MM.1S (cell line): ENCODE measurements at regions not wholly inside any gene's neighbourhood (a gene's known extent, or its start where the extent isn't known, plus 50 kb on each side); places are given as distances from the start of the nearest gene placed in this dataset.

ENCODE experiments used
- DNase-seq: peaks from one replicate; pipeline ENCODE4 v3.0.0-alpha.2; 2015
- H2AFZ ChIP-seq: fragments of 300-600 bp; sonication (generic); 2 replicates; pipeline ENCODE4 v1.6.0; 2016; ENCODE audit warnings: antibody characterized with exemption, low read length
- H3F3A ChIP-seq: fragments of 300-600 bp; sonication (generic); 2 replicates; pipeline ENCODE4 v1.6.1; 2016; ENCODE audit warnings: mild to moderate bottlenecking, antibody characterized with exemption, low read length, moderate library complexity, mixed read lengths; ENCODE audit not compliant: insufficient read depth
- H3K27ac ChIP-seq: fragments of 300-600 bp; sonication (generic); 2 replicates; pipeline ENCODE4 v1.5.1; 2016; ENCODE audit warnings: mild to moderate bottlenecking, low read length
- H3K27me3 ChIP-seq: fragments of 300-600 bp; sonication (generic); replicated peaks from 2 replicates; pipeline ENCODE4 v1.6.0; 2016; ENCODE audit warnings: low read length; ENCODE audit not compliant: insufficient read depth
- H3K36me3 ChIP-seq: fragments of 300-600 bp; sonication (generic); replicated peaks from 2 replicates; pipeline ENCODE4 v1.6.1; 2016; ENCODE audit warnings: mild to moderate bottlenecking, low read length, mixed read lengths; ENCODE audit not compliant: insufficient read depth
- H3K4me1 ChIP-seq: fragments of 300-600 bp; sonication (generic); 2 replicates; pipeline ENCODE4 v1.6.1; 2016; ENCODE audit warnings: low read length, mixed read lengths
- H3K4me2 ChIP-seq: fragments of 300-600 bp; sonication (generic); 2 replicates; pipeline ENCODE4 v1.6.0; 2016; ENCODE audit warnings: low read depth, low read length
- H3K4me3 ChIP-seq: fragments of 300-600 bp; sonication (generic); 2 replicates; pipeline ENCODE4 v1.5.1; 2016; ENCODE audit warnings: low read length, mixed read lengths
- H3K79me2 ChIP-seq: fragments of 300-600 bp; sonication (generic); 2 replicates; pipeline ENCODE4 v1.6.1; 2016; ENCODE audit warnings: mixed run types, low read length, mixed read lengths
- H3K9ac ChIP-seq: fragments of 300-600 bp; sonication (generic); 2 replicates; pipeline ENCODE4 v1.6.1; 2016; ENCODE audit warnings: low read length, mixed read lengths
- H3K9me2 ChIP-seq: fragments of 300-600 bp; sonication (generic); replicated peaks from 2 replicates; pipeline ENCODE4 v1.6.1; 2016; ENCODE audit warnings: mild to moderate bottlenecking, low read length, mixed read lengths; ENCODE audit not compliant: insufficient read depth
- H3K9me3 ChIP-seq: fragments of 300-600 bp; sonication (generic); replicated peaks from 2 replicates; pipeline ENCODE4 v1.6.1; 2016; ENCODE audit warnings: mild to moderate bottlenecking, low read length, mixed read lengths; ENCODE audit not compliant: insufficient read depth
- H4K20me1 ChIP-seq: fragments of 300-600 bp; sonication (generic); 2 replicates; pipeline ENCODE4 v1.6.1; 2016; ENCODE audit warnings: mild to moderate bottlenecking, low read length, moderate library complexity, mixed read lengths; ENCODE audit not compliant: insufficient read depth
- EZH2 ChIP-seq: fragments of 300-600 bp; sonication (generic); optimal IDR thresholded peaks from 2 replicates; pipeline ENCODE3; 2017; ENCODE audit warnings: low read depth, mild to moderate bottlenecking, antibody characterized with exemption, low read length, mixed read lengths
- EZH2phosphoT487 ChIP-seq: fragments of 300-600 bp; sonication (generic); IDR thresholded peaks from 2 replicates; pipeline ENCODE4 v1.6.1; 2018; ENCODE audit warnings: antibody characterized with exemption, low read length
- TF ChIP-seq, protein P1 (sequence below): fragments of 300-600 bp; sonication (generic); IDR thresholded peaks from 2 replicates; pipeline ENCODE4 v1.5.1; 2016; ENCODE audit warnings: antibody characterized with exemption, low read length, mixed read lengths

DNA sequence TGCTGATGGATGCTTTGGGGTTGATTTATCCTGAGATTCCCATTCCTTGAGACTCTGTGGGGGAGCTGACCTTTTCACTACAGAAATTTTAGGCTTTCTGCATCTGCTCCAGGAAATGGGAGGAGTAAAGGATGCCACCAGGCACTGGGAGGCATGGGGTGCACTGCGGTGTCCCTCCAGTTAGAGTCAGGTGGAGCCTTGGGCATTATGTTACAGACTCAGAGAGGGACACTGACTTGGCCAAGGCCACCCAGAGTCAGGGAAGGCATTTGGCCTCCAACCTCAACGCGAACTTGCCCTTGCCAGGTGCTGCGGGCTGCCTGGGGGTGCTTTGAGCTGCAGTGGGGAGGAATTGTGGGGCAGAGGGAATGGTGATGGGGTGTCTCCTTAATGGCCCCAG lies 58.0 kb upstream of the TBX3 start:
- no peak overlapping the region for H3K9ac ChIP-seq
- no peaks in the 10 kb centered on the region for H4K20me1 ChIP-seq
- H3K79me2 ChIP-seq = no peaks in the 10 kb centered on the region
- no peak overlapping the region for H3K4me3 ChIP-seq
- DNase-seq = no peak
- no peaks in the 10 kb centered on the region for H3K27me3 ChIP-seq
- no peaks in the 10 kb centered on the region for H3K9me3 ChIP-seq
- no peaks in the 10 kb centered on the region for H3K36me3 ChIP-seq
- H3K4me1 ChIP-seq = no peaks in the 10 kb centered on the region
- H2AFZ ChIP-seq = no peak overlapping the region
- TF ChIP-seq, protein P1, sequence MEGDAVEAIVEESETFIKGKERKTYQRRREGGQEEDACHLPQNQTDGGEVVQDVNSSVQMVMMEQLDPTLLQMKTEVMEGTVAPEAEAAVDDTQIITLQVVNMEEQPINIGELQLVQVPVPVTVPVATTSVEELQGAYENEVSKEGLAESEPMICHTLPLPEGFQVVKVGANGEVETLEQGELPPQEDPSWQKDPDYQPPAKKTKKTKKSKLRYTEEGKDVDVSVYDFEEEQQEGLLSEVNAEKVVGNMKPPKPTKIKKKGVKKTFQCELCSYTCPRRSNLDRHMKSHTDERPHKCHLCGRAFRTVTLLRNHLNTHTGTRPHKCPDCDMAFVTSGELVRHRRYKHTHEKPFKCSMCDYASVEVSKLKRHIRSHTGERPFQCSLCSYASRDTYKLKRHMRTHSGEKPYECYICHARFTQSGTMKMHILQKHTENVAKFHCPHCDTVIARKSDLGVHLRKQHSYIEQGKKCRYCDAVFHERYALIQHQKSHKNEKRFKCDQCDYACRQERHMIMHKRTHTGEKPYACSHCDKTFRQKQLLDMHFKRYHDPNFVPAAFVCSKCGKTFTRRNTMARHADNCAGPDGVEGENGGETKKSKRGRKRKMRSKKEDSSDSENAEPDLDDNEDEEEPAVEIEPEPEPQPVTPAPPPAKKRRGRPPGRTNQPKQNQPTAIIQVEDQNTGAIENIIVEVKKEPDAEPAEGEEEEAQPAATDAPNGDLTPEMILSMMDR = no peak
- TF ChIP-seq EZH2 = no peak
- TF ChIP-seq EZH2phosphoT487 = no peak
- H3F3A ChIP-seq = no peaks in the 10 kb centered on the region
- no peak overlapping the region for H3K27ac ChIP-seq
- no peak overlapping the region for H3K4me2 ChIP-seq
- H3K9me2 ChIP-seq = no peaks in the 10 kb centered on the region

DNA sequence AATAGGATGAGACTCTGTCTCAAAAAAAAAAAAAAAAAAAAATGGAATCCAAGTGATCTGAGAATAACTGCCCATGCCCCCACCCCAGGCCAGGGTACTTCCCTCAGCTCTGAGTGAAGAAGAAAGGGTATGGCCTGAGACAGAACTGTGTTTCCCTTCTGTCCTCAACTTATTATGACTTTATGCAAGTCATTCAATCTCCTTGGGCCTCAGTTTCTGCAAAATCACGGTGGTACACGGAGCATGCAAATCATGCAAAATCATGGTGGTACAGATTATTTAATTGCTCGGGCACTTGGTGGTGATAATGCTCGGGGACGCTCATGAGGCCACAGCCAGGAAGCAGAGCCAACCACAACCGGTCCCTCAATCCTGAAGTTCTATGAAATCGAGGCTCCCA lies 56.5 kb upstream of the TBX3 start:
- H3K27ac ChIP-seq = no peak overlapping the region
- no peak overlapping the region for H2AFZ ChIP-seq
- H3K9me2 ChIP-seq = no peaks in the 10 kb centered on the region
- H3K9ac ChIP-seq = no peak overlapping the region
- TF ChIP-seq, protein P1 = no peak
- TF ChIP-seq EZH2 (no peak), EZH2phosphoT487 (no peak)
- no peak for DNase-seq
- no peaks in the 10 kb centered on the region for H3K4me1 ChIP-seq
- H4K20me1 ChIP-seq = no peaks in the 10 kb centered on the region
- H3K79me2 ChIP-seq = no peaks in the 10 kb centered on the region
- no peaks in the 10 kb centered on the region for H3K36me3 ChIP-seq
- H3F3A ChIP-seq = no peaks in the 10 kb centered on the region
- no peak overlapping the region for H3K4me2 ChIP-seq
- H3K27me3 ChIP-seq = no peaks in the 10 kb centered on the region
- H3K9me3 ChIP-seq = no peaks in the 10 kb centered on the region
- H3K4me3 ChIP-seq = no peak overlapping the region

DNA sequence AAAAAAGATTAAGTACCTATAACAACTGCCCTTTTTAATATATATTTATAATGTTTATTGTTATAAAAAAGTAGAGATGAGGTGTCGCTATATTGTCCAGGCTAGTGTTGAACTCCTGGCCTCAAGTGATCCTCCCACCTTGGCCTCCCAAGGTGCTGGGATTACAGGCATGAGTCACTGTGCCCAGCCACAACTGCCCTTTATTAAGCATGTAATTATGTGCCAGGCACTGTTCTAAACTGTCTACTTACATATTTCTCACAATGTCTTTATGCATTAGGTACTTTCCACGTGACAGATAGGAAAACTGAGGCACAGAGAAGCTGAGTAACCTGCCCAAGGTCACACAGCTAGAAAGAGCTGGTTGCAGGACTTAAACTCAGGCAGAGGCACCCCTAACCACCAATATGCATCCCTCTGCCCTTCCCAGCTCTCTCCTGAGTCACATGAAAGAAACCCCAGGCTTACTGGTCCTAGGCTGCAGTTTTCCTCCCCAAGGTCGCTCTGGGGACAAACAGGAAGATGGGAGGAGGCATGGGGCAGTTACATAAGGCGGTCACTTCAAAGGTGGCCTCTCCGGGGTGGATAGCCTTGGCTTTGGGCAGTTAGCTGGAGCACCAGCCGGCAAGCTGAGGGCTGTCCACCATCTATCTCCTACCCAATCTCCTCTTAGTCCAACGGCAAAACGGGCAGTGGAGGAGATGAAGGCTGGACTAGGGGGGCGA lies 54.6 kb upstream of the TBX3 start:
- no peaks in the 10 kb centered on the region for H3K4me1 ChIP-seq
- H3K4me3 ChIP-seq = no peak overlapping the region
- H3K9me2 ChIP-seq = no peaks in the 10 kb centered on the region
- TF ChIP-seq, protein P1 = no peak
- TF ChIP-seq EZH2 = no peak
- TF ChIP-seq EZH2phosphoT487 = no peak
- H3K79me2 ChIP-seq = no peaks in the 10 kb centered on the region
- H3K4me2 ChIP-seq = no peak overlapping the region
- H2AFZ ChIP-seq = no peak overlapping the region
- no peaks in the 10 kb centered on the region for H3K27me3 ChIP-seq
- H3K36me3 ChIP-seq = no peaks in the 10 kb centered on the region
- no peaks in the 10 kb centered on the region for H4K20me1 ChIP-seq
- no peak overlapping the region for H3K9ac ChIP-seq
- no peaks in the 10 kb centered on the region for H3F3A ChIP-seq
- H3K27ac ChIP-seq = no peak overlapping the region
- no peaks in the 10 kb centered on the region for H3K9me3 ChIP-seq
- DNase-seq = no peak
